HG03469 (cell line): ENCODE measurements at regions not wholly inside any gene's neighbourhood (a gene's known extent, or its start where the extent isn't known, plus 50 kb on each side); places are given as distances from the start of the nearest gene placed in this dataset.

Experiments
- ATAC-seq: cut with Tn5 transposase; IDR thresholded peaks from one replicate; pipeline ENCODE4 v1.9.1; 2021; ENCODE audit warnings: mild to moderate bottlenecking, moderate library complexity, moderate number of reproducible peaks; ENCODE audit not compliant: unreplicated experiment

DNA sequence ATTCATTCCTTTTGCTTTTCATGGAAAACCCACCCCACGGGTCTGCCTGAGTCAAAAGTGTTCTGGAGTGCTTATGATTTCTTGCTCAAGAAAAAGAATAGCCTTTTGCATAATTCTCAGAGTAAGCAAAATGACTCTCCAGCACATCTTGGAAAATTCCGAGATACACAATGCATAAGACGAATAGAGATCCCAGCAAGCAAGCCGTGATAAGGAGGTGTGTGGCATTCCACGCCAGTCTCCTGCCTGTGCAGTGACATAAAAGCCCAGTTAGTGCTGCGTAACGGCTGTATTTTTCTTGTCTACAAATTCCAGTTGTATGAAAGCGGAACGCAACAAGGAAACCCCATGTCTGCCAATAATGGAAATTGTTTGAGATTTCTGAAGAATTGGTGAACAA, 237.9 kb upstream of the GATB start:
- no peak for ATAC-seq

DNA sequence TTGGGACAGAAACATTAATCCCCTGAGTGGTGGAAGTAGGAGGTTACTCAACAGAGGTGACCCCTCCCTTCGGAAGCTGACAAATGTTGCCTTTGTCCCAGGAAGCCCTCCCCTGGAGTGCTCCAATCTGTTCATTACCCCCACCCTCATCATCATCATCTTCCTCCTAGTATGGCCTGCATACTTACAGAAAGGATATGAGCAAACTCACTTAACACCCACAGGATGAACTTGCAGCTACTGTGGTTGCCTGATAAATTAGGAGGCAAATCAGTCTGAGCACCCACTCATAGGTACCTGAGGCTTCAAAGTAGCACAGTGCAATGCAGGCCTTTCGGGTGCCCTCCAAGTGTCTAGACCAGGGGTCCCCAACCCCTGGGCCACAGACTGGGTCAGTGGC, 236.7 kb upstream of the GATB start:
- no peak for ATAC-seq

DNA sequence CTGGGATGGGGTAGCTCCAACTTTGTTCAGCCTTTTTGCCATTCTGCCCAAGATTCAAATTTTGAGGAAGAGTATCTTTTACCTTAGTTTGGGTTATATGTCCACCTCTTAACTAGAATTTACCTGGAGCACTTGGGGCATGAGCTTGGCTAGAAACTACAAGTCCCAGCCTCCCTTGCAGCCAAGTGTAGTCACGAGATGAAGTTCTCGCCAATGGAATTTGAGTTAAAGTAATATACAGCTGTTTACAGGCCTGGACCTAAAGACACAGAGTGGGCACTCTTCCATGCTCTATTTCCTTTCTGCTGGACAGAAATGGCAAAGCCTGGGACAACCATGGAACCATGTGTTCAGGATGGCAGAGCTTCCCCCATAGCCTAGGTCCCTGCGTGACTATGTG, 233.6 kb upstream of the GATB start:
- no peak for ATAC-seq

DNA sequence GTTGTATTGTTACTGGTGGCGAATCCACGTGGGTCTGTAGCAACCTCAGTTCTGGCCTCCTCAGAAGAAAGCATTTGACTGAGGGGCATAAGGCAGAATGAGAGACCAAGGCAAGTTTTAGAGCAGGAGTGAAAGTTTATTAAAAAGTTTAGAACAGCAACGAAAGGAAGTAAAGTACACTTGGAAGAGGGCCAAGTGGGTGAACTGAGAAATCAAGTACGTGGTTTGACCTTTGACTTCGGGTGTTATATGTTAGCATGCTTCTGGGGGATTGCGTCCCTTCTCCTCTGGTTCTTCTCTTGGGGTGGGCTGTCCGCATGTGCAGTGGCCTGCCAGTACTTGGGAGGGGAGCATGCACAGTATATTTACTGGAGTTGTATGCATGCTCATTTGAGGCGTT, 232.7 kb upstream of the GATB start:
- ATAC-seq = no peak

DNA sequence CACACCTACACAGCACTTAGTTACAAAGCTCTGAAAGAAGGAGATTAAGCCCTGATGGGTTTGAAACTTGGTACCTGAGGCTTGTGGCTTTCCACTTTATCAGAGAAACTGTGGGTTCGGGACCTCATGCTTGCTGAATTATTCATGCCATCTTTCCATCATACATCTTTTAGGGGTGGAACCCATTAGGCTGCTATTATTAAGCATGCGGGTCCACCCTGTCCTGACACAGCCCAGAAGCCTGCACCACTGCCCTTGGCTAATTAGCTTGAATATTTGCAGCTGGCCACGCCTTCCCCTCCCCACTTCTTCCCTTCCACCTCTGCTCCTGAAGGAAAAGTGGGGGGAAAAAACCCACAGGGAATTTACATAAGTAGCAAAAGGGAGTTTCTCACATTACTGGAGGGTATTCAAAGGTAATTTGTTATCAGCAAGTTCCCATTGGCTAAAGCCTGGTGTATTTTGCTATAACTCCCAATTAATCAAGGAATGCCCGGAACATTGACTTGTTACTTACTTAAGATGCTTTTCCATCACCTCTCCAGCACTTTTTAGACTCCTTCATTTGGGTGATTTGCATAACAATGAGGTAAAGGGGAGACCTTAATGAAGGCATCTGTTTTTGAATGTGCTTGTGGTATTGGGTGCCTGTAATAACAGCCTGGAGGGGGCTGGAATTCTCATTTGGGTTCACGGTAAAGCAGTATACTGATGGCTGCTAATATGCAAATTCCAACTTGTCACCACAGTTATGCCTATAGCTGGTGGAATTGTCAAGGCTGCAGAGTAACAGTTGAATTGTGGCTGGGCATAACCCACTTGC, 231.7 kb upstream of the GATB start:
- no peak for ATAC-seq

DNA sequence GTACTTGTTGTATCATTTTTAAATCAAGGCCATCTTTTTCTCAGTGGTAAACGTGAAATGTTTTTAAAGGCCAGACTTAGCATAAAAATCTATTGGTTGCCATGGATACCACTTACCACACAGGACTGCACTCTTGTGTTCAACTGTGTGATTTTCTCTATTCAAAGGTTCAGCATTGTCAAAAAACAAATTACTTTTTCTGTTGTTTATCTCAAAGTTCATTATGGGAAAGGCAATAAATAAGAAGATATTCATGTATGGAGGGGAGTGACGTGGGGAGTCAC, 231.0 kb upstream of the GATB start:
- ATAC-seq = no peak

DNA sequence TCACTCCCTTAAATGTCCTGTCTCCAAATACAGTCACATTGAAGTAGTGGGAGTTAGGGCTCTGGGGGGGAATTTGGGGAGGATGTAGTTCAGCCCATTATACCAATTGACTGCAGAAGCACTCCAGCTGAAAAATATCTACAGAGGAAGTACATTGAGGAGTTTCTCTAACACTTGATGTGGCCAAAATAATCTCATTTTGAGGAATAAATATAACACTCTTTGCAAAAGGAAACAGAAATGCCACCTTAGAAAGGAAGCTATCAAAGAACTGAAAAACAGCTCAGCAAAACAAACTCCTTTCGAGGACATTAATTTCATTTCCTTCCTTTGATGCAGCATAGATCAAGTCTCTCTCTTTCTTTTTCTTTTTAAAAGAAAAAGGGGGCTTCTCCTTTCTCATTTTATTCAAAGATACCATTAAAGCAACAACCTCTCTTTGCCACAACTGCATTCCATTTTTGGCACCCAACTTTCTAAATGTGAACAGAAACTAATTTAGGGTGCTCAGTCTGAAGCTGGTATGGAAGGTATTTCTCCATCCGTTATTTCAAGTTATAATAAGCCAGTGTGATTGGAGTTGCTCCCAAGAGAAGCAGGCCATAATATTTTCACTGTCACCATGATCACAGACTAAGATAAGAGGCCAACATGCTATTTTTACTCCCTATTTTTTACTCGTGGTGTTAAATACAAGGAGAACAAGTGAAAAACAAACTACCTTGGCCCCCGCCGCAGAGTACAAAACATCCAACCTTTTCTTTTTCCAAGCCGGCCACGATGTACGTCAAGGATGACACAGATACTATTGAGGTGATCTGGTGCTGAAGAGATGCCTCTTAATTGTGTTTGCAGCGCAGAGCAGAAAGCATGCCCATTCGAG, 230.4 kb upstream of the GATB start:
- ATAC-seq = no peak

DNA sequence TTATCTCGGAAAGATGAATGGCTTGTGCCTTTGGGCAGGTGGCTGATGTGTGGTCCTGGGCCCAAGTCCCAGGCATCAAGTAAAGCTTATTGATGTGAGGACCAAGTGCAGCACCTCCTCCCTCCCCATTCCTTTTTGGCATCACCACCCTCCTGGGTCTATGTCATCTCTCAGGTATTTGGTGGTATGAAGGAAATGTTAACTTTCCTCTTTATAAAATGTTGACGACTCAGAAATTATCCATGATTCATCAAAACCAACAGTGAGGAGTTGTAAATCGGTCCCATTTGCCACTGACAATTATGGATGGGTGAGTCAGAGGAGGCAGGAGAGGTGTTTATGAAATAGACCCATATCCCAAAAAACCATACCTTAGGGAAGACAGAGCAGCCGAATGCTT, 229.4 kb upstream of the GATB start:
- ATAC-seq = no peak

DNA sequence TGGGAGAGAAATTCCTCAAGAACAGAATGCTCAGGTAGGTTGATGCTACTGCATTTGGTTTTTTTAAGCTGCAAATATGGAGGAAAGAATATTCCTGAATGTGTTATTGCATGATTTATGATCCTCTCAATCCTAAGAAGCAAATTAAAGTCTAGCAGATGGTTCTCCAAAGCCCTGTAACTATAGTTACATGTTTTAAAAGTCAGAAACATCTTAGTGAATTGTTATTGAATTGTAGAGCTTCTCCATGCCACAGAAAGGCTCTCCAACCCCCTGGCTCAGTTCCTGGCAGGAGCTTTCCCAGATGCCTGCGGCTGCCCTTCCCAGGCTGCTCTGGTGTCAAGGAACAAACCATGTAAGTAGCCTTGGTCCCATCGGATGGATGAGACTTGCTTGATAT, 227.8 kb upstream of the GATB start:
- no peak for ATAC-seq

DNA sequence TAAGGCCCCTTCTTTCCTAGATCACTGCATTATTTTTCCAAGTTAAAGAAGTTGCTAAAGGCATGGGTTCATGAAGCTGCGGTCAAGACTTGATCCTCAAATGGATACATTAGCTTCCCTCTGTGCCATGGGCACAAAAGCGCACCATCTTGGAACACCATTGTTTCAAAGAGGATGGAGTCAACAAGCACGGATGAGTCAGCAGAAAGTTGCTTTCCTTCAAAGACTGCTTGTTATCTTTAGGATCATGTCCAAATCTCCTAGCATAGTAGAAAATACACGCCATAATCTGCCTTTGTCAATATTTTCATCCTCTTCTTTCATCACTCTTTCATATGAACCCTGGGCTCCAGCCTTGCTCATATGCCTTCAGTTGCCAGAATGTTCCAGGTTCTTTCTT, 226.8 kb upstream of the GATB start:
- no peak for ATAC-seq

DNA sequence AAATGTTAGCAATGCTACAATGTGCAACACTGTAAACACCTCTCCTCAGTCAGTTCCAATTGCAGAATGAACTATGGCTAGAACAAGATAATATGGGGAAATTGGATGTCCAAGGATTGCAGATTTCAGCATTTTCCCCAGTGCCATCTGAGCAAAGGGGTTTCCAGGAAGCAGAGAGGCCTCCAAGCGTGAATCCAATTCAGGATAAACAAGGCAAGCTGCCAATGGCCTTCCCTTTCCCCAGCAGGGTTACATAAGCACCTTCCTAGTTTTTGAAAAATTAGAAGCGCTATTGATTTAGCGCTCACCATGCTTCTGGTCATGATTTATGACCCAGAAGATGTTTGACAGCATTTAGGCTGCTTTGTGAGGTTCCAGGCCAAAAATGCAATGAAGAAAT, 223.0 kb upstream of the GATB start:
- ATAC-seq = no peak

DNA sequence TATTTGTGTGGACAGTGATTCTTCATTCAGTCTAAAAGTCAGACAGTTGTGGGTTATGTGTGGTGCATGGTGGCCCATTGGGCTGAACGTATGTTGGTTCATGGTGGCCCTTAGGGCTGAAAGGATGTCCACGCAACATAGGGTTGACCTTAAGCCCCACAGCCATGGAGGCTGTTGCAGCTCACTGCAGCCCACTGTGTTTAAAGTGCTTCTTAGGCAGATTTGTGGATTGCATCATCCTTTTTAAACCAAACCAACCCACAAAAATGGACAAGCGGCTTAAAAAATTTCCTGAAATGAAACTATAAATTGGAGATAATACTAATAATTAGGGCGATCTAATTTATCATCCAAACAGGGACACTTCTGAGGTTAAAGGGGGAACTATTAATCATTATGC, 219.0 kb upstream of the GATB start:
- no peak for ATAC-seq

DNA sequence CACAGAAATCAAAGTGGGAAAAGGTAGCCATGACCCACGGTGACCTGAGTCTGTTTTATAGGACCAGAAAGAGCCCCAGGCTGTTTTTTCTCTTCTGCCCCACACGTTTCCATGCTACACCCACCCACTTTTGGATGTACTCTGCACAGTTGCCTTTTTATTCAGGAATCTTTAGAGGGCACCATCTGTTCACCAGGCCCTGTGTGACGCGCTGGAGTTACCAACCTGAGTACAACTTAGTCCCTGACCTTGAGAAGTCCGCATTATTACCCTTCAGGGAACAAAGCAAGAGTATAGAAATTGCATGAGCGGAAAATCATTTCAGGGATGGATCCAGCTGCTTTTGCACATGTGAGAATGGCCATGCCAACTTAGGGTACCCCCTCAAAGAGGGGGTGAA, 207.8 kb upstream of the GATB start:
- no peak for ATAC-seq

DNA sequence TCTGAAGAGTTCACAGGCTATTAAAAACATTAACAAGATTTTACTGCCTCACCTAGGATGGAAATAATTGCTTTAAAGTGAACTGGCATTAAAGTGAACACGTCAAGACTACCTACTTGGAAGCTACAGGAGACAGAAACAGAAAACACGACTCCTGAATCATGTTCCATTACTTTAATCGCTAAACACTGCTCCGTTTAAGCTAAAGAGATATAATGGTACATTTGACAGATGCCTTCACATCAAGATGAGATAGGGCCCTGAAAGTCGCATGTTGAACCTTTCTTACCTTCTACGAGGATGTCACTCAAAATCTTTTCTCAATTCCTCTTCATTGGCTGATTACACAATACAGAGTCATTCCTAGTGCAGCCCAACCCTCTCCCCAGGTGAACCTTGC, 206.3 kb upstream of the GATB start:
- no peak for ATAC-seq

DNA sequence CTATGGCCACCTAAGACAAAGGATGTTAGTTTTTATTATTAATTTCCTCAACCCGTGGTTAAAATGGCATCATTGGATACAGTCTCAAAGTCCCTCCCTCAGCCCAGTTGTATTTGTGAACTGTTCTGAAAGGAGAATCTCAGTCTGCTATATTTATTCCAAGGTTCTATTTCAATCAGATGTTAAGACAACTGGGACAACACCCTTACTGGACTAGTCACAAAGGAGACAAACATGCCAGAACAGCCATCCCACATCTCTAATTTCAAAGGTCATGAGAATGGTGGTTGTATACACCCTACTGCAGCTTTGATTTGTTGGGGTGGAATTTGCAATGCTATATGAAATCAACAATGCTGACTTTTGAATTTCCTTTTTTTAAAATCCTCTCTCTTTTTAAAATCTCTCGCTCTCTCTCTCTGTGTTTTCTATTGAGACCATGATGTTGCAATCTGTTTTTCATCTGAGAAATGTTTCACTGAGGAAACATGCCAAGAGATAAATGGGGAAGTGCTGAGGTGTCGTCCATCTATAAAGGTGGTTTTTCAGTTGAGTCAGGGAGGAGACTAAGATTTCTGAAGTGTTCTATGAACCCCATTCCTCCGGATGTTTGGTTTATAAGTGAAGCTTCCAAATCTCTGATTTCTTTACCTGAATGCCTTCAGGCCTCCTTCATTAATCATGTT, 201.5 kb upstream of the GATB start:
- ATAC-seq = no peak

DNA sequence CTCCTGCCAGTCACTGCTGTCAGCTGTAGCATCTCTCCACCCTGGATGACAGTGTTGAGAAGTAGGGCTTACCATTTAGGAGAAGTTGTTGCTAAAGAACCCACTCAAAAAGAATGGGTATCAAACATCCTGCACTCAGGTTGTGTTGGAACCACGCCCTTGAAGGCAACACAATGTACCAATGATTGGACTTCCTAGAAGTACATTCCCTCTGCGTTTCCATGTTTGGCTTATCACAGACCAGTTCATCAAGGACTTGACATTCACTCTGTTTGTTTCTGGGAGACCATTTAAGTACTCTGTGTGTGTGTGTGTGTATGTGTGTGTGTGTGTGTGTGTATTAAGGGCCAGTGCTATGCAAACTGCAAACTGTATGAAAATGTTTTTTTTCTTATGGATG, 200.6 kb upstream of the GATB start:
- no peak for ATAC-seq

DNA sequence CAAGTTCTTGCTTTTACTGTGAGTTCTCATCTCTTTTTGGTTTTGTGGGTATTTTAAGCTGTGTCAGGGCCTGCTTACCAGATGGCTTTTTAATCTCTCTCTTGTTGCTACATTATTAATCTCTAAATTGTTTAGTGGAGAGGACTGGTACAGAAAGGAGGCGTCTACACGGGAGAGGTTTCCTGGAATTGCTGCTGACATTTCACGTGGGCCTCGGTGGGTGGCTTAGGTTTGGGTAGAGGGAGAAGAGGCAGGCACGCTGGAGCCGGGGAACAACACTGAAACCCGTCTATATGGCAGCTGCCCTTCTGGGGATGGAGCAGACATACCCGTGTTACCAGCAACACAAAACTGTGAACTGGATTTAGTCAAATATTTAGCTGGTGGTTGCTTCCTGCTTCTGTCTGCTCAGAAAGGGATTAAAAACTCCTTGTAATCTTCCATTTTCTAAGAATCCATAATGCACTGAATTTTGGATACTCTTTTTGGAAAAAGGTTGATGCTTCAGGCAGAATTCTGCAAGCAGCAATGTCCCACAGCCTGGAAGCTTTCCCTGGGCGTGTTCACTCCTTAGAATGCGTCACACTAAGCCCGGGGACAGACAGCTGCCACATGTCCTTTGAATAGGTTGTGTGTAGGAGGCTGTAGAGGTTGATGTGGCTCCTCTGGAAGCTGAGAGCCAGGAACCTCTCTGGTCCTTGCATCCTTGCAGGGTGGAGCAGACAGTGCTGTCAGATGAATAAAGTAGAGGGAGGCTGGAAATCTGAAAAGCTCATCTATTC, 199.8 kb upstream of the GATB start:
- no peak for ATAC-seq

DNA sequence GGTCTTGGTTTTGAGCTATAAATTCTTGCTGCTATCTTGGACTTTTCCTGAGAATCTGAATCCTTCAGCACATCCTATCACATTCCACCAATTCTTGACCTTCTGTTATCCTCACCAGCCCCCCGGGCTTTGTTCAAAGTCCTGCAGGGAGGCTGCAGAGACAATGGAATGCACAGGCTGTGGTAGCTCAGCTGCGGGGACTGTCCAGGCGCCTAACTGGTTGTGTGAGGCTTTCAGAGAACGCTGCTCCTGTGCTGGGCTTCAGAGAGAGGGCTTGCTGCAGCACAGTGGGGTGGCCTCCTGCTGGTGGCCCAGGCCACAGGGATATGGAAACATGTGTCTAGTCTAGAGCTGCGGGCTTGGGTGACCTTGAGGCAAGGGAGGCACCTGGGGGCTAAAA, 196.3 kb upstream of the GATB start:
- no peak for ATAC-seq

DNA sequence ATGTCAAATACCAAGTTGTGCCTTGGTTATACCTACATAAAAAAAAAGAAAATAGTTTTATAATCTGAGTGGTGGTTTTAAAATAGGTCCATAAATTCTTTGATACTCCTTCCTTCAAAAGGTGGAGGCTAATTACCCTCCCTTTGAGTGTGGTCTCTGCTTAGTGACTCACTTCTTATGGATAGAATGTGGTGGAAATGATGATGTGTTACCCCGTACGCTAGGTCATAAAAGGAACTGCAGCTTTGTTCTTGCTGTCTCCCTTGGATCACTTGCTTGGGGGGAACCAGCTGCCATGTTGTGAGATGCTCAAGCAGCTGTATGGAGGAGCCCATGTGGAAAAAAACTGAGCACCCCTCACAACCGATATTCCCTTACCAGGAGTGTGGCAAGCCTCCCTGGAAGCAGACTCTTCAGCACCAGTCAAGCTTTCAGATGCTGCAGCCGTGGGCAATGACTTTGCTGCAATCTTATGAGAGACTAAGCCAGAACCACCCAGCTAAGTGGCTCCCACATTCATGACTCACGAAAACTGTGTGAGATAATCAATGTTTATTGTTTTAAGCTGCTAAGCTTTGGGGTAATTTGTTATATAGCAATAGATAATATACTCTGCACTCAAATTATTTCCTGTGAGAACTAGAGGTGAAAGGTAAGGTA, 195.0 kb upstream of the GATB start:
- ATAC-seq = no peak

DNA sequence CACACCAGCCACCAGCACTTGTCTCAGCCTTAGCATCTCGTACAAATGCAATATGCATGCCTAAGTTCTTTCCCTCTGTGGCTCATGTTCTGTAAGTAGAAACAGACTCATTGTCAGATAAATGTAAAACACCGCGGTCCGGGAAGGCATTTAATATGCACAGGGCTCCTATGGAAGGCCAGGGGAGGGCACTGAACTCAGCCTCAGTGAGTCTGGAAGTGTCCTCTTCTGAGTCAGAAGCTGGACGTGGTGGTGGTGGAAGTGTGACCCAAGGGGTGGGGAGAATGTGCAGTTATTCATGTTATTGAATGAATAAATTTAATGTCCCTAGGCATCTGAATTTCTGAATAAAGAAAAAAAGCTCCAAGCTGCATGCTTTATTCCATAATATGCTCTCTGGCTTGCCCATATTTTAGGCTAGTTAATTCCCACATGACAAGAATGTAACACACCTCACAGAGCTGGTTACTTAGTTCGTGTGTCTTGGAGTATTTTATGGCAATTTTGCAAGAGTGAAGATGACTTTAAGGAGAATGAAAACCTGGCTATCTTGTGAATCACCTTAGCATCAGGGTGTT, 193.1 kb upstream of the GATB start:
- no peak for ATAC-seq
